Activated CD4-positive, alpha-beta T cell treated with anti-CD3 and anti-CD28 coated beads for 48 hours (primary cell): ENCODE measurements at regions not wholly inside any gene's neighbourhood (a gene's known extent, or its start where the extent isn't known, plus 50 kb on each side); places are given as distances from the start of the nearest gene placed in this dataset.
"Not testable (repeated sequence)": the region's sequence is repeated elsewhere in the genome, so short reads cannot be mapped to it uniquely, and the experiment has no call there.

Experiments used
- DNase-seq: peaks from one replicate; pipeline ENCODE4 v3.0.0-alpha.2; 2020

- no peak for DNase-seq
Observed at GRCh38 chr4:114088481-114088880, 109.0 kb upstream of the ARSJ start.

- no peak for DNase-seq
Observed at GRCh38 chr4:114091546-114091945, 112.1 kb upstream of the ARSJ start.

- no peak for DNase-seq
Observed at GRCh38 chr4:114093221-114093715, 113.8 kb upstream of the ARSJ start.

GRCh38 chr4:114100288-114101031, 121.0 kb upstream of the ARSJ start:
- no peak for DNase-seq

GRCh38 chr4:114103908-114104307, 124.5 kb upstream of the ARSJ start:
- no peak for DNase-seq

GRCh38 chr4:114108869-114109268, 129.4 kb upstream of the ARSJ start:
- DNase-seq: no peak

- no peak for DNase-seq
Observed at GRCh38 chr4:114109776-114110175, 130.3 kb upstream of the ARSJ start.

GRCh38 chr4:114115526-114115925, 136.1 kb upstream of the ARSJ start:
- no peak for DNase-seq

GRCh38 chr4:114116861-114117260, 137.4 kb upstream of the ARSJ start:
- no peak for DNase-seq

GRCh38 chr4:114121221-114121620, 141.8 kb upstream of the ARSJ start:
- DNase-seq: no peak

GRCh38 chr4:114132199-114132598, 152.8 kb upstream of the ARSJ start:
- no peak for DNase-seq

GRCh38 chr4:114132830-114133229, 153.4 kb upstream of the ARSJ start:
- no peak for DNase-seq

- no peak for DNase-seq
Observed at GRCh38 chr4:114136069-114136468, 156.6 kb upstream of the ARSJ start.

GRCh38 chr4:114137984-114138383, 158.5 kb upstream of the ARSJ start:
- no peak for DNase-seq

GRCh38 chr4:114146947-114147618, 167.6 kb upstream of the ARSJ start:
- DNase-seq: no peak

GRCh38 chr4:114147619-114148208, 168.3 kb upstream of the ARSJ start:
- DNase-seq: peak; percentile 30

- not testable (repeated sequence) for DNase-seq
Observed at GRCh38 chr4:114148372-114149070, 169.1 kb upstream of the ARSJ start.

- DNase-seq: no peak
Observed at GRCh38 chr4:114156371-114156770, 176.9 kb upstream of the ARSJ start.

GRCh38 chr4:114161809-114162208, 182.4 kb upstream of the ARSJ start:
- DNase-seq: no peak

GRCh38 chr4:114163051-114163450, 183.6 kb upstream of the ARSJ start:
- no peak for DNase-seq

GRCh38 chr4:114173968-114174367, 194.5 kb upstream of the ARSJ start:
- DNase-seq: no peak

- DNase-seq: no peak
Observed at GRCh38 chr4:114177628-114178027, 198.2 kb upstream of the ARSJ start.

- no peak for DNase-seq
Observed at GRCh38 chr4:114178392-114178791, 198.9 kb upstream of the ARSJ start.
